DND-41 (cell line): ENCODE measurements at regions not wholly inside any gene's neighbourhood (a gene's known extent, or its start where the extent isn't known, plus 50 kb on each side); places are given as distances from the start of the nearest gene placed in this dataset.
"Not testable (repeated sequence)": the region's sequence is repeated elsewhere in the genome, so short reads cannot be mapped to it uniquely, and the experiment has no call there.

Experiments used
- ATAC-seq: fragments of 200-7000 bp; cut with Tn5 transposase; 3 replicates; pipeline ENCODE4 v1.9.1; 2021; ENCODE audit warnings: low read depth; ENCODE audit not compliant: insufficient read depth
- DNase-seq: peaks from one replicate; pipeline ENCODE4 v3.0.0-alpha.2; 2020
- H2AFZ ChIP-seq: 2 replicates; pipeline ENCODE4 v1.6.0; 2012; ENCODE audit warnings: low read depth, low read length
- H3K27ac ChIP-seq: 2 replicates; pipeline ENCODE4 v1.5.1; 2012; ENCODE audit warnings: low read length, inconsistent platforms
- H3K27me3 ChIP-seq: fragments of 200-600 bp; sonication (generic); 2 replicates; pipeline ENCODE4 v1.6.0; 2012; ENCODE audit warnings: low read length, mild to moderate bottlenecking, inconsistent platforms; ENCODE audit not compliant: insufficient read depth, poor library complexity
- H3K36me3 ChIP-seq: 2 replicates; pipeline ENCODE4 v1.5.1; 2012; ENCODE audit warnings: low read length, inconsistent platforms; ENCODE audit not compliant: insufficient read depth
- H3K4me1 ChIP-seq: 2 replicates; pipeline ENCODE4 v1.5.1; 2012; ENCODE audit warnings: mild to moderate bottlenecking, low read length; ENCODE audit not compliant: insufficient read depth
- H3K4me2 ChIP-seq: 2 replicates; pipeline ENCODE4 v1.6.0; 2012; ENCODE audit warnings: mild to moderate bottlenecking, moderate library complexity, low read length, inconsistent platforms; ENCODE audit not compliant: insufficient read depth
- H3K4me3 ChIP-seq, 2 experiments: fragments of 200-600 bp in 1 of 2; shearing (Covaris generic) in 1 of 2; 2 replicates each; pipeline ENCODE4 v1.5.1; 2012 to 2016; ENCODE audit warnings: inconsistent platforms in 2 of 2, low read length in 2 of 2, mild to moderate bottlenecking in 2 of 2, low read depth in 1 of 2, moderate library complexity in 1 of 2
- H3K79me2 ChIP-seq: 2 replicates; pipeline ENCODE4 v1.6.0; 2012; ENCODE audit warnings: low read length, inconsistent platforms; ENCODE audit not compliant: insufficient read depth
- H3K9ac ChIP-seq: 2 replicates; pipeline ENCODE4 v1.6.0; 2012; ENCODE audit warnings: low read depth, mild to moderate bottlenecking, inconsistent platforms, low read length, moderate library complexity
- H3K9me3 ChIP-seq: 2 replicates; pipeline ENCODE4 v1.5.1; 2012; ENCODE audit warnings: low read length, moderate library complexity, mild to moderate bottlenecking, inconsistent platforms; ENCODE audit not compliant: insufficient read depth, severe bottlenecking
- H4K20me1 ChIP-seq: 2 replicates; pipeline ENCODE4 v1.6.0; 2012; ENCODE audit warnings: low read length; ENCODE audit not compliant: insufficient read depth
- CTCF ChIP-seq: IDR thresholded peaks from 2 replicates; pipeline ENCODE4 v1.5.1; 2012; ENCODE audit warnings: borderline replicate concordance, low read length, moderate library complexity, mild to moderate bottlenecking; ENCODE audit not compliant: poor library complexity, severe bottlenecking; ENCODE audit errors: extremely low read depth
- EZH2 ChIP-seq: IDR thresholded peaks from 3 replicates; pipeline ENCODE4 v1.6.1; 2012; ENCODE audit warnings: borderline replicate concordance, low read depth, mild to moderate bottlenecking, moderate library complexity, low read length, inconsistent platforms; ENCODE audit not compliant: severe bottlenecking

- Histone ChIP-seq H3K27ac (no peak overlapping the region), H3K4me1 (no peaks in the 10 kb centered on the region), H3K27me3 (no peaks in the 10 kb centered on the region), H3K79me2 (no peaks in the 10 kb centered on the region), H3K4me2 (no peak overlapping the region), H4K20me1 (no peaks in the 10 kb centered on the region), H3K36me3 (no peaks in the 10 kb centered on the region), H2AFZ (no peak overlapping the region), H3K9me3 (no peaks in the 10 kb centered on the region), H3K9ac (no peak overlapping the region), H3K4me3 (no peak overlapping the region)
- ATAC-seq = no peak
- TF ChIP-seq CTCF = no peak
- no peak for TF ChIP-seq EZH2
- no peak for DNase-seq
Observed at GRCh38 chr5:117326997-117327396, 752.4 kb upstream of the SEMA6A start.

GRCh38 chr5:117318528-117318927 is 743.9 kb upstream of the SEMA6A start:
- no peaks in the 10 kb centered on the region for H3K36me3 ChIP-seq
- H3K9ac ChIP-seq = no peak overlapping the region
- no peaks in the 10 kb centered on the region for H4K20me1 ChIP-seq
- no peaks in the 10 kb centered on the region for H3K9me3 ChIP-seq
- no peak overlapping the region for H3K4me3 ChIP-seq
- H3K27ac ChIP-seq = no peak overlapping the region
- TF ChIP-seq CTCF (no peak), EZH2 (no peak)
- ATAC-seq (no peak), DNase-seq (no peak)
- H3K79me2 ChIP-seq = no peaks in the 10 kb centered on the region
- H2AFZ ChIP-seq = no peak overlapping the region
- no peaks in the 10 kb centered on the region for H3K4me1 ChIP-seq
- H3K4me2 ChIP-seq = no peak overlapping the region
- no peaks in the 10 kb centered on the region for H3K27me3 ChIP-seq

GRCh38 chr5:117315170-117315569 is 740.5 kb upstream of the SEMA6A start:
- Histone ChIP-seq H3K4me1 (no peaks in the 10 kb centered on the region), H4K20me1 (no peaks in the 10 kb centered on the region), H3K9ac (no peak overlapping the region), H3K4me2 (no peak overlapping the region), H3K36me3 (no peaks in the 10 kb centered on the region), H3K27ac (no peak overlapping the region), H3K27me3 (no peaks in the 10 kb centered on the region), H3K4me3 (no peak overlapping the region), H2AFZ (no peak overlapping the region), H3K79me2 (no peaks in the 10 kb centered on the region), H3K9me3 (no peaks in the 10 kb centered on the region)
- TF ChIP-seq EZH2 = no peak
- no peak for TF ChIP-seq CTCF
- ATAC-seq (no peak), DNase-seq (no peak)

GRCh38 chr5:117304512-117305107 is 730.0 kb upstream of the SEMA6A start:
- not testable (repeated sequence) for H2AFZ ChIP-seq, H3K4me3 ChIP-seq, H4K20me1 ChIP-seq, ATAC-seq, H3K9me3 ChIP-seq, H3K27ac ChIP-seq, DNase-seq, H3K4me2 ChIP-seq, H3K9ac ChIP-seq, H3K27me3 ChIP-seq, H3K4me1 ChIP-seq, H3K79me2 ChIP-seq, H3K36me3 ChIP-seq
